HG03135 (cell line): ENCODE measurements at regions not wholly inside any gene's neighbourhood (a gene's known extent, or its start where the extent isn't known, plus 50 kb on each side); places are given as distances from the start of the nearest gene placed in this dataset.

Experiments
- ATAC-seq: cut with Tn5 transposase; IDR thresholded peaks from one replicate; pipeline ENCODE4 v1.9.1; 2021; ENCODE audit warnings: mild to moderate bottlenecking, moderate library complexity; ENCODE audit not compliant: unreplicated experiment

- ATAC-seq = no peak
These were observed 161.5 kb upstream of the NT5C1B start for GRCh38 chr2:18750672-18751554.

- no peak for ATAC-seq
These were observed 160.7 kb upstream of the NT5C1B start for GRCh38 chr2:18749912-18750526.

DNA sequence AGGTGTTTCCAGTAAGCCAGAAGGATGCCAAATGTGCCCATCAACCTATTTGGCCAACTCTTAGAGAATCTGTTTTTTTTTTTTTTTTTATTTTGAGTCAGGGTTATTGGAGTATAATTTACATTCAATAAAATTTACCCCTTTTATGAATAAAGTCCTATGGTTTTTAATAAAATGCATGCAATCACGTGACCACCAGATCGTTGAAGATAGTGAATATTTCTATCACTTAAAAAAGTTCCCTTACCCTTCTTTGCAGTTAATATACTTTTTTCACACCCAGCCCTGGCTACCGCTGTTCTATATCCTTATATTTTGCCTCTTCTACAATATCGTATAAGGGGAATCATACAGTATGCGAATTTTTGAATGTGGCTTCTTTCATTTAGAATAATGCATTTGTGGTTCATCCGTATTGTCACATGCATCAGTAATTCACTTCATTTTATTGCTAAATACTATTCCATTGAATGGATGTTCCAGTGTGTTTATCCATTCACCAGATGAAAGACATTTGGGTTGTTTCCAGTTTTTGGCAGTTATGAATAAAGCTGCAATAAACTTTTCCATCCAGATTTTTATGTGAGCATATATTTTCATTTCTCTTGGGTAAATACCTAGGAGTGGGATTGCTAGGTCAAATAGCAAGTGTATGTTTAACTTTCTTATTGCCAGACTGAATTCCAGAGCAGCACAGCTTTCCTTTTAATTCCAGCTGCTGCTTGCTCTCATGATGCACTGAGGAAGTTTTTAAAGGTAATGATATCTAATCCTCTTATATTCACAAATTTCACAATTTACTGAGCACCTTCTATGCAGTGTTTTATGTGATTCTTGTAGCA lies 156.3 kb upstream of the NT5C1B start:
- ATAC-seq = no peak

DNA sequence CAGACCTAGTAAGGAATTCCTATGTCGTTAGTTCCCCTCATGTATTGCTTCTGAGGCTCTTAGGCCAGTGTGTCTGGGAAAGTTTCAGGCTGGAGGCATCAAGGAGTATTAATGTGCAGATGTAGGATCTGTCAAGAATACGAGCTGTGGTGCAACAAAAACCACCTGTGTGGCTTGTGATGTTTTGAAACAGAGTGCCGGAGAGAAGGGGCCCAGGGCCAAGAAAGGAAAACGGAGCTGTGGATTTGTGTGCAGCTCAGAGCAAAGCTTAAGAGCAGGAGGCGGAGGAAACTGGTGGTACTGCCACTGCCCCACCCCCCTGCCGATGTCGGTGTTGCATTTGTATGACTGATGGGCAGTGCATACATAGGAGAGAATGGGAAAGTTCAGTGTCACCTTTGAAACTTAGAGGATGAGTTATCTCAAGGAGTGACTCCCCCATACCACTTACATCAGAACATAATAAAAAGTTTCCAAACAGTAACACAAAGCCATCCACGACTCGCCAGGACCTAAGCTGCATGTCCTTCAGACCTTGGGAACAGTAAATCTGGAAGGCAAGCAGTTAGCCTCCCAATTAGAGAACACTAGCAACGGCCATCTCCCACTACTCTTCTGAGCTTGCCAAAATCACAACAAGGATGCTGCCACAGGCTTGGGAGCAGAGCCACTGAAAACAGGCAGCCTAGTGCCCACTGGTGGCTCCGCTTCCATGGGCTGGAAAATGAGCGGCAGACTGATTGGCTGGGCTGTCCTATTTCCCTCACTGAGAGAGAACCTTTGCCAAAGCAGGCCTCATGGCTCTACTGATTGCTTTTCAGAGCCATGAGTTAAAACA lies 152.7 kb upstream of the NT5C1B start:
- no peak for ATAC-seq

DNA sequence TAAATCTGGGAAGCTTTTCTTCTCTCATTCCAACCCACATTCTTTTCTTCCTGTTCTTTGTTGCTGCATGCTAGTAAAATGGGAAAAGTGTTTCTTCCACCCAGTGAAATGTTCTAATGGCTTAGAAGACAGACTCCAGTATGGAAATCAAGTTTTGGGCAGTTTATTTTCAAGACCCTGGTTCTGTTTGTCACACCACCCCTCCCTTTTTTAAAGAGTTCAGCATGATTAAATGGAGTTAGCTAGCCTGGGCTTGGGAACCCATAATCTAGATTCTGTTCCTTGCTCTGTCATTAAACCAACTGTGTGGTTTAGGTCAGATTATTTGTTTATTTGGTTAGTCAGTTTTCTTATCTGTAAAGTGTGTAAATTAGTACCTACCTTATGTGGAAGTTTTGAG lies 151.8 kb upstream of the NT5C1B start:
- ATAC-seq = no peak

DNA sequence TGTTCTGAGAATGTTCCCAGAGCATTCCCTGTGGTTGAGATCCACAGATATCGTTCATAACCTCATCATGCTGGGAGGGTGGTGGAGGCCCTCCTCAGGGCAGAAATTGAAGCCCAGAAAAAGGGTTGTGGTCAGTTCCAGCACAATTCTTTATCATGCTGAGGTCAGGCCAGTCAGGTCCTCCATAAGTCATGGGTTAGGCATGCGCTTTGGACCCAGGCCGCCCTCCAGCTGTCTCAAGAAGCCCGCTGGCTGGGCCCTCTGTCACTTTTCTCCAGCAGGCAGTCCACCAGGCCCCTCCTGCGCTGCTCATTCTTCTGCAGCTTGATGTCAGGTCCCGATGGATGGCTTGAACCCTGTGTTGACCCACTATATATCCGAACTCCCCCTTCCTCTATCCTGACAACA lies 151.1 kb upstream of the NT5C1B start:
- ATAC-seq = no peak

DNA sequence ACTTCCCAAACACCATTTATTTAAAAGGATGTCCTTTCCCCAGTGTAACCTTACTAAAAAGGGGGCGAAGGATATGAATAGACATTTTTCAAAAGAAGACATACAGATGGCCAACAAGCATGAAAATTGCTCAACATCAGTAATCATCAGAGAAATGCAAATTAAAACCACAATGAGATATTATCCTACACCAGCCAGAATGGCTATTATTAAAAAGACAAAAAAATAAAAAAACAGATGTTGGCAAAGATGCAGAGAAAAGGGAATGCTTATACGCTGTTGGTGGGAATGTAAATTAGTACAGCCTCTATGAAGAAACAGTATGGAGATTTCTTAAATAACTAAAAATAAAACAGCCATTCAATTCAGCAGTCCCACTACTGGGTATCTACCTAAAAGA lies 142.3 kb upstream of the NT5C1B start:
- no peak for ATAC-seq

DNA sequence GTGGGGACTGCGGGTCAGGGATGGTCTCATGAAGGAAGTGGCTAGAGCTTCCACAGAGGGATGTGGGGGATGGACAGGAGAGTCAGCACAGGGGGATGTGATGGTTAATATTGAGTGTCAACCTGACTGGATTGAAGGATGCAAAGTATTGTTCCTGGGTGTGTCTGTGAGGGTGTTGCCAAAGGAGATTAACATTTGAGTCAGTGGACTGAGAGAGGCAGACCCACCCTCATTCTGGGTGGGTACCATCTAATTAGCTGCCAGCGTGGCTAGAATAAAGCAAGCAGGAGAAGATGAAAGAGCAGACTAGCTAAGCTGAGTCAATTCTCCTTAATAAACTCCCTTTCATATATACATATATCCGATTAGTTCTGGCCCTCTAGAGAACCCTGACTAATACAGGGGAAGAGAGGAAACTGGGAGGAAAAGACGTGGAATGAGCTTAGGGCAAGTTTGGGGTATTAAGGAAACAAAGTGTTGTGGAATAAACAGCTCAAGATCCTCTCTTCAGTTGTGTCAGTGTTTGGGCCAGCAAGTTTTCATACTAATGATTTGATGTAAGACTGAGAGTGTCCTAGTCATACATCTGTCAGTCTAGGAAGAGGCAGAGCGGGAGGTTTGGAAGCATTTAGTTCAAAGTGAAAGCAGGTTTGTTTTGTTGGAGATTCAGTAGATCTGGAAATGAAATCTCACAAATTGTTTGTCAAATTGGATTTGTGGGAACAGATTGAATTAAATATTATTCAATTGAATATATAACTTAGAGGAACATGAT lies 135.2 kb upstream of the NT5C1B start:
- ATAC-seq = no peak

DNA sequence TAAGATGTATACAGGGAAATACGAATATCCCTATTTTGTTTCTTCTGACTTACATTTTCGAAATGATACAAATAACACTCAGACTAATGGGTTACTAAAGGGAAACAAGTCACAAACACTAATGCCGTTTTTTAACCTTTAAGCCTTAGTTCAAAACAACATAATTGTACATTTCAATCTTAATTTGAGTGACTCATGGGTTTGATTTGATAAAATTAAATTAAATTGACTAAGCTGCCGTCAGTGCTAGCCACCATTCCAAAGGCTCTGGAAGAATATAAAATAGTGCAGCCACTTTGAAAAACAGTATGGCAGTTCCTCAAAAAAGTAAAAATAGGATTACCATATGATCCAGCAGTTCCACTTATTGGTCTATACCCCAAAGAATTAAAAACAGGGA lies 133.8 kb upstream of the NT5C1B start:
- no peak for ATAC-seq

- no peak for ATAC-seq
These were observed 132.7 kb upstream of the NT5C1B start for GRCh38 chr2:18722101-18722500.

DNA sequence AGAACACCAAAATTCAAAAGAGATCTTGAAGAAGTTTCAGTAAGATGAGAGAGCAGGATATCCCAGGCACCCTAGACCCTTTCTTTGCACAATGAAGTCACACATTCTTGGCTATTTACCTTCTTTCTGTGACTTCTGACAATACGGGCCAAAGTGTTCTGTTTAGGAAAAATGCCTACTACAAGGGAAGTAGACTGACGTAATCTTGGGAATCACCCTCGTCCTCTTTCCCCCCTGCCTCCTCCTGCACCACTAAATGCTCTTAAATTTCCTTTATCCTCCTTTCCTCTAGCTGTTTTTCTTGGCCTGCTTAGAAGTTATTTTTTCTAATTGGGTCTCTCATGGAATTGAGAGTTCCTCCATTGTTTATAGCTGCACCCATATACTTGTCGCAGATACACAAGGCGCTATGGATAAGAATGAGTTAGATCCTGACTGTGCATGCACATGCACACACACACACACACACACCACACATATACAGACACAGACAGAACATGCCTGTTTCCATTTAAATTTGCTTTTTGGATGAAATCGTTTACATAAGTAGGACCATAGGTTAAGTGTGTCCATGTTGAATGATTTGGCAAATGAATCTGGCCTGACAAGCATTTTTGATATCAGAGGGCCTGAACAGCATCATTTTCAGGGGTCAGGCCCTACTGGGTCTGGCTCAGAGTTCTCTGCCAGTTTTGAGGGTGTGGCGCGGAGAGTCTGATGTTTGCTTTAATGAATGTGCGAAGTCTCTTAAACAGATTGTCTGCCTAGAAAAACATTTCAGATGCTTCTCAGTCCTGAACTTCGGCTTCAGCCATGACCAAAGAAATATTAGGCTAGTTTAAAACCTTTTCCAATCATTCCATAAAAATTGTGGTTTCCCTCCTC lies 131.9 kb upstream of the NT5C1B start:
- no peak for ATAC-seq

DNA sequence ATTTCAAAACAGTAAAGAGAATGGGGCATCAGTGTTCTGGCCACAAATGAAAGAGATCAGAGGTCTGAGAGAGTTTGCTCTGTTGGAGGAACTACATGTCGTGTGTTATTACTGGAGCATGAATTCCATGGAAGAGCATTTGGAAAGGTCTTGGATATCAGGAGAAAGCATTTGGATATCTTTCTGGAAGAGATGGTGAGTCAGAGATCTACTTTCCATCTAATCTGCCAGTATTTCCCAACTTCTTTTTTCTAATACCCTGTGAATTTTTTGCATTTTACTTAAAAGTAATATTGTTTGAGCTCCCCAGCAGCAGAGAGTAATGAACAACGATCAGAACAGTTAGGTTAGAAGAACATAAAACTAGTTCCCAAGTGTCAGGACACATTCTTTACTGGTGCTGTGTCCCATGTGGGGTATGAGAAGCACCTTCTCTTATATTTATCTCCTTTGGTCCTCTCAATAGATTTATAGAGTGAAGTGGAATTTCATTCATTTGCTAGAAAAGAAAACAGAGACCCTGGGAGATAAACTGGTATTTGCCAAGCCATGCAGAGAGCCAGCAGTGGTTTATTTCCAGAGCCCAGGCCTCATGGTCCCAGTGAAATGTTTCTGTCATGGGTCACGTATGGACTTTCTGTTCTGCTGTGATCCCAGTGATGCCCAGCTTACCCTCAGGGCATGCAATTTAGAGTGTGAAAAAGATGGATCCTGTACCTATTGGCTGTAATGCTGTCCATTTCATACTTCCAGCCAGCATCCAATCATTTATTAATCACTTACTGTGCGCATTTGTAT lies 130.8 kb upstream of the NT5C1B start:
- ATAC-seq = no peak

DNA sequence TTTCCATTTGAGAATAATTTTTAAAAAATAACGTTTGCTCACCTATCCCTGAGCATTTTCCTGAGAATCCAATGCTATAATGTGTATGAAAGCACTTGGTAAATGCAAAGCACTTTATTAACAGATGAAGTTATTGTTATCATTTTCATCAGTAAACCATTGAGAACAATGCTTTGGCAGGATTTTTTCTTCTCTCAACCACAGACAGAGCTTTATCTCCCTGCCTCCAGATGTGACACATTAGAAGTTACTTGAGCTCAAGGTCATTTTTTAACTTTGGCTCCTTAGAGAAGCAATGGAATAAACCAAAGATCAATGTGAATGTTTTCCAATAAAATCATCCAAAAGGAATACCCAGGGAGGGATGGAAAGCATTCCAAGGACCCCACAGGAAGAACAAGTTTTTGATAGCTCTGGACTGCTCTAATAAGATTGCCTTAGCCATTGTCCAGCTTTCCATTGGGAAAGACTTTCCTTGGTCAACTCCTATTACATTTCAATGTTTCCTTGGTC lies 118.9 kb upstream of the NT5C1B start:
- no peak for ATAC-seq

DNA sequence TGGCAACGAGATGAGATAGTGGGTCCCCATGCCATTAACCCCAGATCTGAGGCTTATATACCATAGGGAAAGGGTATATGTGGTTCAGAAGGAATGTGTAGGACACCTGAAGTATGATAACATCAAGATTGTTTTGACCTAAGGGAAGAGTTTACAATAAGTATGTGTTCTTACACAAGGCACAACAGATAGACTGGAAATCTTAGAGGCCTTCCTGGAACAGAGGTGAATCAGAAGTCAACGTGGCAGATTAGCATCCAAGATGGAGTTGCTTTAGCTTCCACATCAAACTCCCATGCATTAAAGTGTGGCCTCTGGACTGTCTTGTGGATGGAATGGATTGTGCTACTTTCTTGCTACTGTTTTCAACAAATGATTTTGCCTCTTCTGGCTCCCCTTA lies 116.6 kb upstream of the NT5C1B start:
- ATAC-seq = no peak

DNA sequence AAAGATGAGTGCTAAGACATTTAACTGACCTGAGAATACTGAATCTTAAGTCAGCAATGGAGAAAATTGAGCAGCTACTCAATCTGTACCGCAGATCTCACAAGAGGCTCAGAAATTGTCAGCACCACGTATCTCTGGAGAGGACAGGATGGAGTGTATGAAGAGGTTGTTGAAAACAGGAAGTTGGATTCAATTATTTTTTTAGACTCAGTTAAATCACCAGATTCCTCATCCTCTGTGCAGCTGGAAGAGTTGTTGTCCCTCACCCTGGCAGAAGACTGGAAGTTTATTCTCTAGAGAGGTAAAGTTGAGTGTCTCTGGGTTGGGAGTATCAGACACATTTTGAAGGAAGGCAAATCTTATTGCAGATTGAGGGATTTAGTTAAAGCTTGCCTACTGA lies 114.9 kb upstream of the NT5C1B start:
- ATAC-seq = no peak

- ATAC-seq = no peak
These were observed 114.2 kb upstream of the NT5C1B start for GRCh38 chr2:18703555-18703954.

DNA sequence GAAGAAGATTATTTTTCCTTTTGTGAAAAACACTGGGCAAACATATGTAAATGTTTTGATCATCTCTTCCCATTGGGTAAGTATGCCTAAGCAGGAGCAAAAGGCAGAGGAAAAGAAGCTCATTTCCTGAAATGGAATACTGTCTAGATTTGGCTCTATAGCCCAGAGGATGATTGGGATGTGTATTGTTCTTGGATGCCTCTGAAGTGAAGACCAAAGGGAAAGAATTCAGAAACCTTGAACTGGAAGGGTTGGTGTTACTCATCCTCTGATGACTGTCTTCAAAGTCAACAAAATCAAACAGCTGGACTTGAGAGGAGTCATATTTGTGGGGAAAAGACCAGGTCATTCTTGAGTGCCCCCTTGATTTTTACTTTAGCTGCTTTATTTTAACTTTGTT lies 112.6 kb upstream of the NT5C1B start:
- ATAC-seq = no peak

DNA sequence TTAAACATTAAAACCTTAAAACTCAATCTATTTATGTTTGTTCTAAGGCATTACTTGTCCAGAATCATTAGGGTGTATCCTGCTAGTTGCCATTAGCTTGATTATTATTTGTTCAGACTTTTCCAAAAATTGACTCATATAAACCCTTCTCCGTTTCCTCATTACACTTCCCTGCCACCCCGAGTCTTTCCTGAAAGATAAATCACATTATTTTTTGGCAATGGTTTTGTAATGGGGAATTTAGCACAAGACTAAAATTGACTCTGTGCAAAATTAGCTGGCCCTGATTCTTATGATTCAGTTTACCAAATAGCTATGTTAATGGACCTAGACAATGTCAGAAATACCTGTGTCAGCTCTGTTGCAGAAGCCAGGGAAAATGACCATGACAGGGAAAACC lies 112.2 kb upstream of the NT5C1B start:
- no peak for ATAC-seq
